Activated CD4-positive, alpha-beta T cell treated with anti-CD3 and anti-CD28 coated beads for 24 hours (primary cell): ENCODE measurements at regions not wholly inside any gene's neighbourhood (a gene's known extent, or its start where the extent isn't known, plus 50 kb on each side); places are given as distances from the start of the nearest gene placed in this dataset.
"Not testable (repeated sequence)": the region's sequence is repeated elsewhere in the genome, so short reads cannot be mapped to it uniquely, and the experiment has no call there.

Experiments
- DNase-seq, 2 donors: peaks; one replicate each; pipeline ENCODE4 v3.0.0-alpha.2; 2020; ENCODE audit warnings: low read depth in 2 of 2

- peak; percentile 22 to 33 for DNase-seq
Measured at GRCh38 chr2:196278491-196278911, 107.1 kb upstream of the STK17B start.

- no peak for DNase-seq
Measured at GRCh38 chr2:196279541-196279940, 108.2 kb upstream of the STK17B start.

DNA sequence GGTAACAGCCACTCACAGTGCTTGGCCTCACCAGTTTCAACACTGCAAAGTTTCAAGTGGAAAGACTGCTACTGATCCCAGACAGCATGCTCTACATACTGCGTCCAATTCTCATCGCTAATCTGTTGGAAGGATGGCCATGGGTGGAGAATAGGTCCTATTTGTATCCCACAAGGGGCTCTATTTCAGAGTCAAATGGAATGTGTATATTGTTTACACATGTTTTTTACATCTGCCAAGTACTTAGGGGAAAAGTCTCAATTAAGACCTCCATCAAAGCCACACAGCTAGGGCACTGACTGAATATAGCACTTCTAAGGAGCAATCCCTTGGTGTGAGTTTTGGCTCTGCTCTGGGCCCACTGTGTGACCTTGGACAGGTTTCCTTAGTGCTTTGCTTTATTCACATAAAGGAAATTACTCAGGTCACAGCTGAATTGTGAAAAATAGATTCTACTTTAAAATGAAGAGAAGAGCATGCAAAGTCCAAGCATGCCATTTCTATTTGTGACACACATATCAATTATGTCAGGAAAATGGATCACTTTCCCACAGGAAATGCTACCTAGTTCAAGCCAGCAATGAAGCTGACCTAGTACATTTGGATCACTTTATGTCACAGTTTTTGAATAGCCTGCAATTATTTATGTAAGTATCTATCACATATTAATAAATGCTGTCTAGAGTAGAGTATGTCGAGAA lies 112.9 kb upstream of the STK17B start:
- DNase-seq, result no peak

- no peak for DNase-seq
Measured at GRCh38 chr2:196284866-196285557, 113.6 kb upstream of the STK17B start.

DNA sequence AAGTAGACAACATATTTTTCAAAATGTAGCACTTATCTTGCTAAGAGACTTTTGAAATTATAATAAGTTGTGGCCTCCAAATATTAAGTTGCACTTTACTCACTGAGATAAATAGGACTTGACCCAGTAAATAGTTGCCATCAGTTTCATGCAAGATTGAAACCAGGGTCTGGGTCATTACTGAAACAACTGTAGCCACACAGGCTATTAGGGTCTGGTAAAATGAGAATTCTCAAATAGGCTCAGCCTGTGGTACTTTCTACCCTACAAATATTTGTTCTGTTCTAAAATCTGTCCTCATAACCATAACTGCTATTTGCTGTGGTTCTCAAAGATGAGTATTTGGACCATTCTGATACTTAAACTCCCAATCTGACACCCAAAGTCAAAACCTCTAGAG lies 115.4 kb upstream of the STK17B start:
- DNase-seq, result no peak

GRCh38 chr2:196287523-196287922 lies 116.1 kb upstream of the STK17B start:
- DNase-seq, result no peak

- no peak for DNase-seq
Measured at GRCh38 chr2:196288006-196288538, 116.7 kb upstream of the STK17B start.

- no peak for DNase-seq
Measured at GRCh38 chr2:196289000-196289399, 117.6 kb upstream of the STK17B start.

- no peak for DNase-seq
Measured at GRCh38 chr2:196290136-196290535, 118.8 kb upstream of the STK17B start.

DNA sequence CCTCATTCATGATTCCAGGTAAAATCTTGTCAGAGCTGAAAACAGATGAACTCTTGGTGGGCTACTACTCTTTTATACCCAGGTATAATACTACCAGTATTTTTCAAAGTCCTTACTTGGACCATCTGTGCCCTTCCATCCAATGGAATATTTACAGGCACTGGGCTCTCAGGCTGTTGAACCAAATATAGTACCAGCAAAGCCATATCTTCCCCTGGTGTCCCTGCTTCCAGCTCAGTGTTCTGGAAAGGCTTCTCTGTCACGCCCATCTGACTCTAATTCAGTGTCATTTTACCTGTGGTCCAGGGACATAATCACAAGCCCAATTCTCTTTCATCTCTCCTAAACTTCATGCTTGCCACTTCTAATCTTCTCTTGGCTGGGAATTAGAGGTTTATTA lies 119.2 kb upstream of the STK17B start:
- no peak for DNase-seq

DNA sequence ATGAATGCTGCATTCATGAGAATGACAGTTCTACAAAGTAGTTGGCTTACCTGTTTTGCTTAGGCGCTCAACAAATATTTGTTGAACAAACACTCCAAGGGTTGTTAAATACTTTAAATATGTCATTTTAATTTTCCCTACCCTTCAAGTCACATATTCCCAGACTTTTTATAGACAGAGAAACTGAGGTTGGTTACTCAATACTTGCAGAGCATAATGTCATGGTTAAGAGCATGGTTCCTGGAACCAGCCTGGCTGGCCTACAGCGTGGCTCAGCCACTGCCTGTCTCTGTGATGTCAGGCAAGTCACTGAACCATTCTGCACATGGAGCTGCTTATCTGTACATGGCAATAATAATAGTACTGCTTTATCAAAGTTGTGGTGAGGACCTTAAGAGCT lies 120.0 kb upstream of the STK17B start:
- no peak for DNase-seq

DNA sequence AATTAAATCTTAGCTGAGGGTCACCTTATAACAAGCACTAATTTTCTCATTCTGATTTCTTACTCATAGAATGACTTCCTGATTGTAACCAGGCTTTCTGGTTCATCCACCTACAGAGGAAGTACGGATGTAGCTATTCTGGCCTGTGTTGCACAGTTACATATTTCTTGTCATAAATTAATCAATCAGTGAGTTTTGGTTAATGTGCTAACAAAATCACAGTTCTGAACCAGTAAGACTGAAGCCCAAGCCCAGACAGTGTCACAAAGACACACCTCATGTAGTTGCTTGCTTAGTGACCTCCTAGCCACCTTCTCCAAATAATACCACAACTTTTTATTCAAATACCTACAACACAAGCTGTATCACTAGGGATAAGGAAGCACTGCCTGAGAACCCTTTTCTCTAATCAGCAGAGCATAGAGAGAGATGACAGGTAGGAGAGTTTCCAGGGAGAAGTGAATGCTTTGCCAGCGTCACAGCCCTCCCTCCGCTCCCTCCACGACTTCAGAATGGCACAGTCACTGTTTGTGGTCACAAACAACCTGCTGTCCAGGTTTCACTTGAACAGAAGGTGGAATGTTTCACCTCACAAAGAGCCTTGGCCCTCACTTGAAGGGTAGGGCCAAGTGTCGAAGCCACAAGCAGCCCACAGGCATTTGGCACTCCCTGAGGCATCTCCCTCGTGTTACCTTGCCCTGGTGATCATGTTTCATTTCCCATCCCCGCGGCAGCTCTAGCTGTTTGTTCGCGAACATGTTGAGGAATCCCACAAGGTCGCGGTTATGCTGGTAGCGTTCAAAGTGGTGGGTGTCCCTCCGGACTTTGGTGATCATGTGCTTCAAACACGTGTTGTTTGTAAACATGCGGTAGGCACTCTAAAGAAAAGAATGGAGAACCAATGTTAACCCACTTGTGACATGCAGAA lies 120.8 kb upstream of the STK17B start:
- no peak for DNase-seq

DNA sequence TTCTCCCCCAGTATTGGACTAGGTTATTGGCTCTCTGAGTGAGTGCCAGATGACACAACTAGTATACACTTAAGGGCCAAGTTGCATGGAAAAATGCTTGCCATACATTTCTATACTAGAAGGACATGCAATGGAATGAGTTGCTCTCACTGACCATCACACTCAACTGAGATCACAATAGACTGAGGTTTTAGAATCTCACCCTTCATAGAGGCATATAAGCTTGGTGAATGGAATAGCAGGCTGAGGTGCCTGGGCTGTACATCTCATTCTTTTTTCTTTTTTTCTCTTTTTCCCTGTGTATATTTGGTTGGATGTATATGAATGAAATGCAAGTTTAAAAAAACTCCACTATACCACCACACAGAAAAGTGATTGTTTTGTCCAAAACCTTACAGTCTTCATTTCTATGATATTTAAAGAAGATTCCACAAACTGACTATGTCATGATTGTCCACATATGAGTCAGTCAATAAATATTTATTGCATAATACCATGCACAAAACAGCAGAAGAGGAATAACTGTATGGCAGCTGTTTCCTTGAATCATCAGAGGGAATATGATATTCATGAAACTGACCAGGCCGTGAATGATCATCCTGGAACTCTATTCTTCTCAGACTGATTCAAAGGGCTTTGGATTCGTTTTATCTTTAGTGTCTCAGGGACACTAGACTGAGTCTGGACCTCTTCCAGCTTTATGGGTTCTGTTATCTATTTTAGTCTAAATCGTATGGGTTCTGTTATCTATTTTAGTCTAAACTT lies 122.6 kb upstream of the STK17B start:
- DNase-seq, result no peak

DNA sequence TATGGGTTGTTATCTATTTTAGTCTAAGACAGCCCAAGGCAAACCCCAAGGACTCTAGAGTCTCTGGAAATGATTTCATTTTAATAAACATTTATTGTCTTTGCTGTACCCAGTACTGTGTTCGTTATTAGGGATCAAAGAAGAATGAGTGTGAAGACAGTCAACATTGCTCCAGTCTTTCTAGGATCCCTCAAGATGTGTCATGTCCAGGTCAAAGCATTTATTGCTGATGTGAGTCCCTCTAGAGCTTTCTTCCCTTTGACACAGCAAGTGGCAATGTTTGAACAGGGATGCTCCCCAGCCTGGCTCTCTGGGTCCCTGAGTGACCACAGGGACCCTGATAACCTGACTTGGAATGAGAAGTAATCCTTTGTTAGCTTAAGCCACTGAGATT lies 123.1 kb upstream of the STK17B start:
- DNase-seq, result no peak

DNA sequence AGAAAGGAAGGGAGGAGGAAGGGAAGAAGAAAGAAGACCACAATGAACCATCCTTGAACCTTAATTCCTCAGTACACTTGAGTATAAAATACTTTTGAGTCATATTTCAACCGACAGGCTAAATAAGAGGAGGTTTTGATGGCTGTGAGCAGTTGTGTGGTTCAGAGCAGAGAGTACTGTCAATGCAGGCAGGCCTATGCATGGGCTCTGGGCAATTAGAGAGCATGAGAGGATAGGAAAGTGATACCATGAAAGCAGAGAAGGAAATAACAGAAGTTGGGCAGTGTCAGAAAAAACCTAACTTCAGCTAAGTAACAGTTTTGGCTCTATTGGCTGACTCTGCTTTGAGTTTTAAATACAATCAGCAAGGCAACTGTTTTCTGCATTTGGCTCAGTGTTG lies 123.6 kb upstream of the STK17B start:
- DNase-seq, result no peak

- not testable (repeated sequence) for DNase-seq
Measured at GRCh38 chr2:196298106-196298723, 126.8 kb upstream of the STK17B start.

DNA sequence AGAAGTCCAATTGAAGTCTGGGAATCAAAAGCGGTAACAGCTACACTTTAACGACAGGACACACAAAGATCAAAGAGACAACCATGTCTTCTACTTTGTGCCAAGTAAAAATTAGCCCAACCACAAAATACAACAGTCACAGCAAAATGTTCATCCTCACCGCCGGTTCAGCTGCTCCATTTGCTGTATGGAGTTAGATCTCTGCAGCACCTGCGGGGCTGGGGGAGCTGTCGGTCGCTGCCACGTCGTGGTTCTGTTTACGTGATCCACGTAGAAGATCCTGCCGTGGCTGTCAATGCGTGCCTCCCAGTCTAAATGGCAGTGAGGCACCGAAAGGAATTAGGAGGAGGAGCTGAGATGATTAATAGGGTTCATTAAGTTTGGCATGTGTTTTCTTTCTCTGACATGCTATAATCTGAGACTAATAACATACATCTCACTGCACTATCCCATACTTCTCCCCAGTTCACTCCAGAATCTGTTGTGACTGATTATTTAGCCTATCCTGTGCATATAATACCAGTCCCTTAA lies 136.5 kb upstream of the STK17B start:
- DNase-seq, result no peak

DNA sequence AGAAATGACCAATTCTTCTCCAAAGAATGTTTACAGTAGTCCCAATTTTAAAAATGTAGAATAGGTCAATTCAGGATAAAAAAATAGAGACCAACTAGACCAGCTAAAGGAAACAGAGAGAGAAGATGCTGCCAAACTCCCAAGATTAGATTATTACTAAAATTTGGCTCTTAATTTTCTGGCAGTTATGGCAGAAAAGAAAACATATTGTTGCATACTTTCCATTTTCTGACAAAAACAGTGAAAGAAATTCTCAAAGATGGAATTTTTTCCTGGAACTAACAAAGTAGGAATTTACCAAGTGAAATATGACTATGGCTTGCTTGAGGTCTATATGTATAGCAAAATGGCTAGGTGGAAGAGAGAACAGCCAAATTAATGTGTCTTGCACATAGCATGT lies 138.3 kb upstream of the STK17B start:
- DNase-seq, result no peak

GRCh38 chr2:196314157-196314556 lies 142.8 kb upstream of the STK17B start:
- DNase-seq, result no peak

DNA sequence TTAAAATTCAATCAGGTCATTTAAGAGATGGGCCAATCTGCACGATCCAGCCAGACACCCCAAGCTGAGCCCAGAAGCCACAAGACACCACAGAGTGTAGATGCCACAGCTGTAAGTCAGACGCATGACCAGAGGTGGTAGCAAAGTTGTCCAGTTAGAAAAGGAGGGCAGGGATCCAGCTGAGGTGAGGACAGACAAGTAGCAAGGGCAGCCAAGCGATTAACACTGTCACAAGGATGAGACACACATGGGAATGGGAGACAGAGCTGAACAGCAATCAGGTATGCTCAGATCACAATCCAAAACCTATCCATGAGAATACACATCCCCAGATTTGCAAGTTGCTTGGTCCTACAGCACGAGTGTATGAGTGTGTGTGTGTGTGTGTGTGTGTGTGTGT lies 143.4 kb upstream of the STK17B start:
- no peak for DNase-seq
